ENCODE measurements at regions not wholly inside any gene's neighbourhood (a gene's known extent, or its start where the extent isn't known, plus 50 kb on each side); places are given as distances from the start of the nearest gene placed in this dataset.

DNA sequence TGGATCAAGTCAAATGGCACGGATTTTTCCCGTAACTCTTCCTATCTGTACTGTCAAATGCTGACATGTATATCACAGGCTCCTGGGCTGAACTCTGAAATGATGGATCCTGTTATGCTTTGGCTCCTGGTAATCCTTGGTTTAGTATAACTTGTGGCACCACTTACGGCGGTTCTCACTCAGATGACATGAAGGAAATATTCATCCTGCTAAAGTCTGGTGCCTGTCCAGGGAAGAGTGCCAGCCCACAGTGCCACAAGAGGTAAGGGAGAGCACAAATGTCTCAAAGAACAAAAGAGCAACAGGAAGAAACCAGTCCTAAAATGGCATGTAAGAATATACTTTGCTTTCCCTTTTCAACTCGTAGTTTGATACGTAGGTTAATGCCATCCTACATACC lies 93.1 kb upstream of the TAB2 start:
- no peak overlapping the region for H3K4me3 ChIP-seq
- H3K36me3 ChIP-seq = no peaks in the 10 kb centered on the region
- no peak overlapping the region for H3K27ac ChIP-seq
- H3K9me3 ChIP-seq = no peaks in the 10 kb centered on the region
- intact Hi-C loops (cut with DNase I; ENCODE audit: low total_unique reads) = no loop called here
- DNase-seq = no peak
- no peaks in the 10 kb centered on the region for H3K27me3 ChIP-seq
- H3K4me1 ChIP-seq = peaks cover 0 to 13% (median 2%) of the 10 kb centered on the region in 4 donors
- no peak for TF ChIP-seq EP300 (IDR thresholded peaks at IDR 0.05)
- TF ChIP-seq CTCF (IDR thresholded peaks at IDR 0.05) = no peak
- TF ChIP-seq POLR2AphosphoS5 (IDR thresholded peaks at IDR 0.05) = no peak
- no peak for TF ChIP-seq POLR2A (IDR thresholded peaks at IDR 0.05)
- WGBS, 5 donors = 82 to 92% (median 89%) methylated on average over 6 of the region's 6 CpGs

DNA sequence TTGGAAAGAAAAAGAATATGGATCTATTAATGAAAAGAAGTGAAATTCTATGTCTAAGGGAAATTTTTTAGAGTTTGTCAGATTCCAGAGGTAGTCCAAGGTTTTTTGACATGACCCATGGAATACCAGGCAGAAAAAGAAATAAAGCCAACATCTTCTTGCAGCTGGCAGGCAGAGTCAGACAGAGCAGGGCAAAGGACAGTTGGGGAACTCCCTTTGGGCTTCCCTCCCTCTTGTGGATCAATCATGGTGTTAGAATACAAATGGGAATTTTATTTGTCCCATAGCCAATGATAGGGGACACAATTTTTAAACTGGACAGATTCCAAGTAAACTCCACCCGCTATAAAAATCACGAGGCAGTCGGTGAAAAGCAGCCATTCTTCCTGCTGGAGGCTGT lies 92.1 kb upstream of the TAB2 start:
- intact Hi-C loops (cut with DNase I; ENCODE audit: low total_unique reads) = no loop called here
- no peak for DNase-seq
- Histone ChIP-seq H3K4me1 (peaks cover 0 to 13% (median 2%) of the 10 kb centered on the region in 4 donors), H3K27me3 (no peaks in the 10 kb centered on the region), H3K27ac (no peak overlapping the region), H3K9me3 (no peaks in the 10 kb centered on the region), H3K36me3 (no peaks in the 10 kb centered on the region), H3K4me3 (no peak overlapping the region)
- TF ChIP-seq POLR2AphosphoS5 (IDR thresholded peaks at IDR 0.05) (no peak), POLR2A (IDR thresholded peaks at IDR 0.05) (no peak), CTCF (IDR thresholded peaks at IDR 0.05) (no peak)
- WGBS, 5 donors = 67 to 92% (median 90%) methylated on average over 3 of the region's 3 CpGs

DNA sequence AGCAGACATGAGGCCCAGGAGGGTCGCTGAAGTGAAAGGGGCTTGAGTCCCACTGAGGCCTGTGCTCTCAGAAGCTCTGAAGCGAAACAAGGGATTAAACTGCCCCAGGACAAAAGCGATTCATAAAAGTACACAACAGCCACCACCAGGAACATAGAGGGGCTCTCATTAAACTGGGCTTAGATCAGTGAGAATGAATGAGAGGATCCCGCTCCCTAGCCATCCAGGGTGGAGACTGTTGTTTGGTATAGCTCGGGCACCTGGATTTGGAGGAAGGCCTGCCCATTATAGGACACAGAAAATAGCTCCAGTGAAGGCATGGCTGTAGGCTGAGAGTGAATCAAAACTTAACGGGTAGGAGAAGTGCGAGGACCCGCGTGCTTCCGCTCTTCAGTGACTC lies 91.6 kb upstream of the TAB2 start:
- no peaks in the 10 kb centered on the region for H3K27me3 ChIP-seq
- DNase-seq = no peak
- no peaks in the 10 kb centered on the region for H3K9me3 ChIP-seq
- H3K4me1 ChIP-seq = peaks cover 0 to 13% (median 2%) of the 10 kb centered on the region in 4 donors
- H3K36me3 ChIP-seq = no peaks in the 10 kb centered on the region
- 92 to 96% (median 94%) methylated on average over 10 of the region's 10 CpGs for WGBS, 5 donors
- no peak overlapping the region for H3K4me3 ChIP-seq
- TF ChIP-seq POLR2A (IDR thresholded peaks at IDR 0.05) (no peak), CTCF (IDR thresholded peaks at IDR 0.05) (no peak)
- no peak overlapping the region for H3K27ac ChIP-seq
- intact Hi-C loops (cut with DNase I; ENCODE audit: low total_unique reads) = no loop called here

DNA sequence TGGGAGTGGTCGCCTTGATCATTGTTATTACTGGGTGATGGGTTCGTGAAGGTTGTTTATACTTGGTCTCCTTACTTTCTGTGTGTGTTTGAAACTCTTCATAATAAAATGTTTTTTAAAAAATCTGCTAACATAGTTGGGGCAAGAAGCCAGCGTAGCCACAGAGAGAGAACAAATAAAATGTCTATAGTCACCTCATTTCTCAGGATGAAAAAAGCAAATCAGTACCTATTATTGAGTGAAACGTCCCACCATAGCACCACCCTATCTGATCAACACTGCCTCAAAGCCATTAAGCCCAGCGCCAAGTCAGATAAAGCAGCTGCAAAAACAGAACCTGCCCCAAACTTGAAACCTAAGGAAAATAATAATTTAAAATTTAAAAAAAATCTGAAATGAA lies 89.7 kb upstream of the TAB2 start:
- no peaks in the 10 kb centered on the region for H3K27me3 ChIP-seq
- intact Hi-C loops (cut with DNase I; ENCODE audit: low total_unique reads) = no loop called here
- no peak for DNase-seq
- no peak overlapping the region for H3K4me3 ChIP-seq
- H3K27ac ChIP-seq = no peak overlapping the region
- peaks cover 0 to 13% (median 3%) of the 10 kb centered on the region in 4 donors for H3K4me1 ChIP-seq
- H3K9me3 ChIP-seq = no peaks in the 10 kb centered on the region
- TF ChIP-seq EP300 (IDR thresholded peaks at IDR 0.05) = no peak
- TF ChIP-seq POLR2A (IDR thresholded peaks at IDR 0.05) = no peak
- no peak for TF ChIP-seq CTCF (IDR thresholded peaks at IDR 0.05)
- no peak for TF ChIP-seq POLR2AphosphoS5 (IDR thresholded peaks at IDR 0.05)
- H3K36me3 ChIP-seq = no peaks in the 10 kb centered on the region
- WGBS, 5 donors = 39 to 62% (median 57%) methylated on average over 5 of the region's 5 CpGs
